HG03135 (cell line): ENCODE measurements at regions not wholly inside any gene's neighbourhood (a gene's known extent, or its start where the extent isn't known, plus 50 kb on each side); places are given as distances from the start of the nearest gene placed in this dataset.
A peak's percentile ranks its signal among the peaks of the same experiment; 100 is the strongest.

Experiments
- ATAC-seq: cut with Tn5 transposase; IDR thresholded peaks from one replicate; pipeline ENCODE4 v1.9.1; 2021; ENCODE audit warnings: mild to moderate bottlenecking, moderate library complexity; ENCODE audit not compliant: unreplicated experiment

DNA sequence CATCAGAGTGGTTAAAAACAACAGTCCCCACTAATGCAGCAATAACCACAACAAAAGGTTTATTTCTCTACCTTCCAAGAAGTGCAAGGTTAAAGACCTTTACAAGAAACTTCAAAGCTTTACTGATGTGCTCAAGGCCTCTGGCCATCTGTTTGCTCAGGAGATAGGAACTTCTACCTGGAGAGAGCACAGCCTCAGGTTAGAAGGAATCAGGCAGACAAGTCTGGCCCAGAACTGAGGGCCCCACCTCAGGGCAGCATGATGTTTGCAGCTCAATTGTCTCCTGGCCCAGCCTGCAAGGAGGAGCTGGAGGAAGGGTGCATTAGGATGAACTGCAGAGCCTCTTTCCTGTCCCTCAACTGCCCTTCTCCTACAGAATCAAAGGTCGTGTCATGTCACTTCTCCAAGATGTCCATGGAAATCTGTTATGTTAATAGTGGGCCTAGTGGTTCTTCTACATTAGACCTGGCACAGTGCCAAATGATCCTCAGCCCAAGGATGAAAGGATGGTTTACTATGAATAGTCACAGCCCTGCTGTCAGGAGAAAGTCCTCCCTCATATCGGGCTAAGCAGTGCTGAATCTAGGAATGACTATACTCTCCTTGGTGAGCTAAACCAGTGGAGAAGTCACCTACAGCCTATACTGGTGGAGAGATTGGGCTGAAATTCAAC, 98.9 kb upstream of the NTRK2 start:
- ATAC-seq = no peak

DNA sequence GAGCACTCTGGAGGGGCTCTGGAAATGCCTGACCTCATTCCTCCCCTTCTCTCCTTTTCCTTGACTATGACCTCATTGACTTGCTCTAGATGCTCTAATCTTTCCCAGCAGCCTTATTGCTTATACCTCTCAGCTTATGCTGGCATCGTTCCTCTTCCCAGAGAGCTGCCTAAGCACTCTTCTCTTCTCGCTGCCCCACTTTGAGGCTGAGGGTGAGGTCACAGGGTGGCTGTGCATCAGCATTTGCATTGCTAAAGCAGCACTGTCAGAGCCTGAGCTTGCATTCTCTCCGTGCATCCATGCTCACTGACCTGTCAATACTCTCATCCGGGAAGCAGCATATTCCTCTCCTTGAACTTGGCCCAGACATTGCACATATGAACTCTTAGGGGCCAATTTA, 96.4 kb upstream of the NTRK2 start:
- no peak for ATAC-seq

DNA sequence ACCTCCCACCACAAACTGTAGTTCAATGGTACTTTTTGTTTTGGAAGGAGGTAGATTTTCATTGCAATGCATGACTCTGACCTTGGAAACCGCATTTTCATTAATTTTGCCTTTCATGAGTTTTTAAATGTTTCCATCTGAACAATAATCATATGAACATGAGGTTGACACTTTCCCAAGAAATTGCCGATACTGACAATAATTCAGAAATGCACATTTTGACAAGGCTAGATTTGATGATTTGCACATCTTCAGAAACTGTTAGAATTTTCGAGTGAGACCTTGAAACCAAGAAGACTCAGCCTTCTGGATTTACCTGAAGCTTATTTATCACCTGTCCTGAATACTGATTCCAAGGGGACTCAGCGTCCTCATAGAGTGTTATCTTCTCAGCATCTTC, 93.8 kb upstream of the NTRK2 start:
- no peak for ATAC-seq

DNA sequence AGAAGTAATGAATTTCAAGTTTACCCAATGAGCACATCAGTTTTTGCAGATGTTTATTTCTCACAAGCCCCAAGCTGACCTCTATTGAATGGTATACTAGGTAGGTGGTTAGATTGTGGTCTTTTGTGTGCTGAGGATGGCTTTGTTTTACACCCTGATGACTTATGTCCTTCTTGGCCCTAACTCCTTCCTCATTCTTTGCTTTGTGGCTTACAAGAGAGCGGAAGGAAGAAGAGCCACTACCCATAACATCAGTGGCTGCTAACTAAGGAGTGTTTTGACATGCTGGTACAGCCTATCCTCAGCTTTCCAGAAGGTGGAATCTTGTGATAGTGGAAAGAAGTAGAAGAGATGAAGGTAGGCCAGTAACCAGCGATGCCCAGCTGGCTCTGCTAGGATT, 85.7 kb upstream of the NTRK2 start:
- ATAC-seq = no peak

DNA sequence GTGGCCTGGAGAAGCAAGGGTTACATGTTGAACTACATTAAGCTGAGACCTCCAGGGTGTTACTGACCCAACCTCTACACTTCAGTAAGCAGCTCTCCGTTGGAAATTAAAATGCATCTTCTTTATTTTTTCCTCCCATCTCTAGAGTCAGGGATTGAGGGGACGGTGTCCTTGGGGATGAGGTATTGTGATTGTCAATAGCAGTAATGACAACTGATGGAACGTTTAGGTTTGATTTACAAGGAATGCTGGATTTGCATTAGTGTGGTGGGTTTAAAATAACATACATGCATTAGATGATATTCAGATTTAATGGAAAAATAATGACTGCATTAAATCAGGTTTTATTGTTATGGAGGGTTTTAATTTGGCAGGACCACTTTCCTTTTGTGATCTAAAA, 82.9 kb upstream of the NTRK2 start:
- no peak for ATAC-seq

DNA sequence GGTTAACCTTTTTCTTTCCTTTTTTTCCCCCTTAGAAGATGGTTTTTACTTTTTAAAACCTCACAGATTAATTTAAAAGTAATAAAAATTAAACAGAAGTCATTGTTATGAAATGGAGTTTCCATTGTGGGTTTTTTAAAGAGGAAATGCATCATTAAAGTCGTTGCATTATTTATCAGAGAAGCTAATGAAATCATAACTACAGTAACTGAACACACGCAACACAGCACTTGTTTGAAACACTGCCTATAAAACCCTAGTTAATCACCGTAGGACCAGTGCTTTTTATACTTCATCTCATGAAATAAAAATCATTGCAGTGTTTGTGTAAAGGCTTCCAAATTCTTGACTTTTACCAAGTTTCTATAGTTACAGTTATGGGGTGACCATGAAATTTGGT, 82.4 kb upstream of the NTRK2 start:
- no peak for ATAC-seq

DNA sequence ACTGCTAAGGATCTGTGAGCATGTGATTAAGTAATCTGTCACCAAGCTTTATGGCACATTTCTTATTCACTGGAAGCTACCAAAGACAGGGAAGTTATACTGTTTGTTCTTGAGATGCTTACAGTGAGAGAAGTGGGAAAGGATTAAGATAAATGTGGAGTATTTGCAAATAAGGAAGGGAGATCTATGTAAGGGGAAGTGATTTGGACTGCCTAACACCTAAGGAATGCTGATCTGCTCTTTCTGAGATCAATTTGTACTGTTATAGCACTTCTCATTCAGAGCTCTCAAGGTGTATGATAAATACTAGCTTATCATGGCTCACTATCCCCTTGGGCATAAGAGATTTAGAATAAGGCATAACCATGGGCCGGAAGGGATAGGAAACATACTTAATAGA, 80.0 kb upstream of the NTRK2 start:
- no peak for ATAC-seq

DNA sequence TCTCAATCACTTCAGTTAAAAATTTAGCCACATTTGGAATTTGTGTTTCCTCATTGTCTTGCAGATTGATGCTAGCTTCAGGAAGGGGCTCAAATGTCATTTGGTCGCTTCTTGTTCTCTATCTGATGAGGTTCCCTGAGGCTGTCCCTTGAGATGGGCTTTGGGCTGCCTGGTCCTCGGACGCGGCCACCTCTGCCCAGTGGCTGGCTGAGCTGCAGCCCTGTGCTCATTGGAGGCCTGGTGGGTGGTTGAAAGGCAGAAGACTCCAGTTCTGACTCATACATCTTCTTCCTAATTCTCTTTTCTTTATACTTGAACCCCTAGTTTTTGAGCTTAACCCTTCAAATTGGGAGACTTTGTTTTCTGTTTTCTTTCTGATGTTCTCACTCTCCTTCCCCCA, 78.8 kb upstream of the NTRK2 start:
- ATAC-seq = no peak

DNA sequence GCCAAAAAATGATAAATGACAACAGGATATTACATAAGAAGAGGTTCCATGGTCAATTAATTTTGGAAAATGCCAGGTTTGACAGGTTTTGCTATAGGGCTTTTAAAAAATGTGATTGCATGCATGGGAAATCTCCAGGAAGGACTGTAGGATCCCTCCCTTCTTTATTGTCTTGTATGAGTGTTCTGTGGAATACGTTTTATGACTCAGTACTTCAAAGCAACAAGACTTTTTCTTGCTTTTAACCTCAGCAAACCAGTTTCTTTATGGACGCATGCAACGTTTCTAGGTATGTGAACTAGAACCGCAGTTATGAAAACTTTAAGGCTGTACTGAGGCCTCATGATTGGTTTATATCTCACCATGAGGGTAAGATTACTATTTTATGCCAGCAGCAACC, 76.6 kb upstream of the NTRK2 start:
- no peak for ATAC-seq

DNA sequence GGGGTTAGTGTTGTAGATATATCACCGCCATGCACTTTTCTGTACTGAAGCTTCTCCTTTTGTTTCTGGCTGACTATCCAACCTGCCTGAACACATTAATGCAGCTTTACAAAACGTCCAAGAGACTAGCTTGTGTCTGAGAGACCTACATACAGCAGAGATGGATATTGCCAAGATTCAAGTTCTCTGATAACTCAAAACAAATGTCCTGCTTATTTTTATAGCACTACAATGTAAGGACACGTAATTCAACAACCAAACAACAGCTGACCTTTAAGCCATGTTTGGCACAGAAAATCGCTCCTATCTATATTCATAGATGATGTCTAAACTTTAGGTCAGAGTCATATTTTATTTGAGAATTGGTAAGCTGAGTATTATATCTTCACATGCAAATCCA, 76.2 kb upstream of the NTRK2 start:
- ATAC-seq = no peak

DNA sequence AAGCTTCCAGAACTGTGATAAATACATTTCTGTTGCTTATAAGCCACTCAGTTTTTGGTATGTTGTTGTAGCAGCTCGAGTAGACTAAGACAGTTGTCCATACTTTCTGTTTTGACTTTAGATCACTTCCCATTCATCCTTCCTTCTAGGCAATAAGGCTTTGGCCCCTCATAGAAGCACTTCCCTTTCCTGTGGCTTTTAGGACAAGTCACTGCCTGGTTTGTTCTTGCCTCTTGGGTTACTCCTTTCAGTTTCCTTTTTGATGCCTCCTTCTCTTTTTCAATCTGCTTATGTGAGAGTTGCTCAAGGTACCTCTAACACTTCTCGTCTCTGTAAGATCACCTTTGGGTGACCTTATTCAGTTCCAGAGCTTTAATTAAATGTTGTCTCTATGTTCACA, 72.4 kb upstream of the NTRK2 start:
- peak; percentile 94 for ATAC-seq

DNA sequence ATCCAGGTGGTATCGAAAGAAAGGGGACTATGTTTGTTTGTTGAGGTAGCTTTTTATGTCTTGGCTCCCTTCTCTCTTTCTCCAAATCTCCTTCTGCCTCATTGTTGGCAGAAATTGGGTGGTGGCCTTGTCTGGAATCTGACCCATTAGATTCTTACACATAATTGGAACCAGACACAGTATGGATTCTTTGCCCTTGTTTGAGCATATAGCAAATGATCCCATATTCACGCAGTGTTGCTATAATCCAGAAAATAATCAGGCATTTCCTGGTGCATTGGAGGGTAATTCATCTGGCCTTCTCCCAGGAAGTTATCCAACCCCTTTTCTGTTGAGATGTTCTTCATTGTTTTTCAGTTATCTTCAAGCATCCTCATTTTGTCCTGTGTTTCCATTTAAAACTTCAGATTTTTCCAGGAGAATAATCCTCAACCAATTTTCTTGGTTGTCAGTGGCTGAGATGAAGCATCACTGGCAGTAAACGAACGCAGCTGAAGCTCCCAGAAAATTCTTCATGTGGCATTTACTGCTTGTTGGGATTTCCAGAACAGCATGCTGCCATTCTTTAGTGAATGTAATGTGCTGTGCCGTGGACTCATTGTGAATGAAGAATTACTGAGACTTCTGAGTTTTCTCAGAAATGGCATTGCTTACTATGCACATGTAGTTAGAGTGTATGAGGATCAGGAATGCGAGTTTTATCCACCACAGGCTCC, 70.5 kb upstream of the NTRK2 start:
- no peak for ATAC-seq

DNA sequence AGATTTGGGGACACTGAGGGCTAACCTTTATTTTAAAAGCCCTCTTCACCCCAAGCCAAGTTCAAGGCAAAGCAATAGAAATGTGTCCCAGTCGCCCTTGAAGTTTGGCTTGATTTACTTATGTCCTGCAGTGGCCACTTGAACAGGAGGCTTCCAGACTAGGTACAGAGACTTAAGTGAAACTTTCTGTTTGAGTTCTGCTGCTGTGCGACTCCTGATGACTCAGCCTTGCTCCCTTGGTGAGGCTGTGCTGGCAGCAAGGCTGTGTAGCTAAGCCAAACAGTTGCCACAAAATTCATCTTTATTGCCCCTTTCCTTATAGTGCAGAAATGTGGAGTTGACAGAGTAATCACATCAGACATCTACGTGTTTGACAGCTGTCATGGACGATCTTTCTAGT, 68.8 kb upstream of the NTRK2 start:
- ATAC-seq = no peak

DNA sequence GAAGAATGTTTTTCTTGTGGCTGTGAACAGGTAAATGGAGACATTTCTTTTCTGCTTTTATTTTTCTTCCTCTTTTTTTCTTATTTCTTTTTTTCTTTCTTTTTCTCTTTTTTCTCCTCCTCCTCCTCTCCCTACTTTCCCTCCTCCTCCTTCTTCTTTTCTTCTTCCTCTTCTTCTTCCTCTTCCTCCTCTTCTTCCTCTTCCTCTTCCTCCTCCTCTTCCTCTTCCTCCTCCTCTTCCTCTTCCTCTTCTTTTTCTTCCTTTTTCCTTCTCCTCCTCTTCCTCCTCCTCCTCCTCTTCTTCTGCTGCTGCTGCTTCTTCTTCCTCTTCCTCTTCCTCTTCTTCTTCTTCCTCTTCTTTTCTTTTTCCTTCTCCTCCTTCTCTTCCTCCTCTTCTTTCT, 65.3 kb upstream of the NTRK2 start:
- ATAC-seq = no peak

DNA sequence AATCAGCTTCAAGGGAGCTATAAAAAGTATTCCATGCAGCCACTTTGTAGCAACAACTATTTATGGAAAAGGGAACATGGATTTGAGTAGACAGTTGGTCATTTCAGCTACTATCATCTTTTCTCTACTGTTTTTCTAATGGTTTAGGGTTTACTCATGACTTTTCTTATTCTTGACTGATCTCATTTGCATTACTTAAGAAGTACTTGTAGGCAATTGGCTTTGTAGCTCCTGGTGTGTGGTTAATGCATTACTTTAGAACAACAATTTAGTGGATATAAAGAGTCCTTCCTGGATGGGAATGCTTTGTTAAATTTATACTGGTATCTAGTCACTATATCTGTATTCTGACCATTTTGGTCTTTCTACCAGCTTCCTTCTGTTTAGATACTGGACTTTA, 59.8 kb upstream of the NTRK2 start:
- ATAC-seq = no peak

DNA sequence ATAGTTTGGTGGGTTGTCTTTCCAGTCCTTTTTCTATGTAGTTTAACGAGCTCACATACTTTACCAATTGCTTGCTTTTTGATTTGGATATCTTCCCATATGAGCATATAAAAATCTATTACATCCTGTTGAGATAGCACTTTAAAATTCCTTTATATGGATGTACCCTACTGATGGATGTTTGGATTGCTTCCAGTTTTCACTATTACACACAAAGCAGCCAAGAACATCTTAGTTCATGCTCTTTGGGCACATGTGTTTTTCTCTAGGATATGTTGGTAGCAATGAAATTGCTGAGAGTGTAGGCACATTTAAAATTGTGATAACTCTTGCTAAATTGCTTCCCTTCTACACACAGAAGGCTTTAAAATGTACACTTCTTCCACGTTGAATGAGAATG, 56.1 kb upstream of the NTRK2 start:
- no peak for ATAC-seq

DNA sequence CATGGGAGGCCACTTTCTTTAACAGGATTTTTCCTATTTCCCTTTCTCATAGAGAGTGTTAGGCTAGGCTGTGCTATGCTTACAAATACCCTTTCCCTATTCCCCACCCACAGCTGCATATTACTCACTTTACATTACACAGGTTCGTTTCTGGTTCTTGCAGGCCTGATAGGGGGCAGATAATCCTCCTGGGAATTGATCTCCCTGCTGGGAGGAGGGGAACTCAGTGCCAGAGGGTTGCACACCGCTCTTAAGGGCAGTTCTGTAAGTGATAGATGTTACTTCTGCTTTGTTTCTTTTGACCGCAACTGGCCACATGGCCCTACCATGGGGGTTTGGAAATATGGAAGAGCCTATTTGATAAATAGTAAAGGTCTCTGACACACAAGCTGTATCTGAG, 54.0 kb upstream of the NTRK2 start:
- no peak for ATAC-seq

DNA sequence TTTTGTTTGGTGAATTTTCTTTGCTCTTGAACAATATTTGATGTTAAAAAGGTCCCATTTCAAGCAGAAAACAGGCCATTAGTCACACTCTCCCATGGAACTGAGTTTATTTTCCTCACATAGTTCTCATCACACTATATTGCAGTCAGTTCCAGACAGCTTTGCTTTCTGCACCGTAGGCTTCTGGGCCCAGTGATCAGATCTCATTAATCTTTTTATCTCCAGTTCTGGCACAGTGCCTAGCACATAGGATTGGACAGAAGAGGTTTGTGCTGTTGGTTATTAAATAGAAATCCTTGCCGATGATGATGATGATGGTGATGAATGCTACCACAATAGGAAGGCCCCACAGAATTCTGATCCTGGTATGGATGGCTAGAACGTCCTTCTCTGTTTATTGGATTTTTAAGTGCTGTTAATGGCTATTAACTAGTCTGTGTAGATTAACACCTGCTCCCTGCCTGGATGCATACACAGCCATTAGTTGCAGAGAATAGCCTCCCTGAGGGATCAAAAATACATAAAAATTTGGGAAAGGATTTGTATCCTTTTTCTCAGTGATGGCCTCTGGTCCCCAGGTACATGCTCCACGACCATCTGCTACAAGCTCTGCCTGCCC, 52.0 kb upstream of the NTRK2 start:
- no peak for ATAC-seq
